PC-9 (cell line): ENCODE measurements at regions not wholly inside any gene's neighbourhood (a gene's known extent, or its start where the extent isn't known, plus 50 kb on each side); places are given as distances from the start of the nearest gene placed in this dataset.
A peak's percentile ranks its signal among the peaks of the same experiment; 100 is the strongest.
"Not testable (repeated sequence)": the region's sequence is repeated elsewhere in the genome, so short reads cannot be mapped to it uniquely, and the experiment has no call there.

Source experiments
- BruUV-seq: library from RNA; stranded (reverse); fragments of 400-500 nt; replicated peaks from 2 replicates; lab custom pipeline; 2021; lab: Mats Ljungman, UMichigan
- CTCF ChIA-PET: fragments of 300-600 bp; sonication (Branson Sonifier 250); formaldehyde crosslinking; loops from one replicate; lab custom pipeline; 2022; ENCODE audit warnings: antibody characterized with exemption; lab: Charles Lee
- POLR2A ChIA-PET: fragments of 300-600 bp; sonication (Branson Sonifier 250); formaldehyde crosslinking; loops from one replicate; lab custom pipeline; 2022; ENCODE audit warnings: antibody characterized with exemption; ENCODE audit not compliant: unreplicated experiment; lab: Charles Lee
- DNase-seq, 2 experiments: peaks; one replicate each; pipeline versions ENCODE4 v3.0.0 to v3.0.0-alpha.2; 2015 to 2022; ENCODE audit warnings: mixed read lengths in 1 of 2
- H2AFZ ChIP-seq: fragments of 200-600 bp; sonication (generic); 2 replicates; pipeline ENCODE4 v1.8.1; 2017; ENCODE audit warnings: antibody characterized with exemption
- H3F3A ChIP-seq: fragments of 200-600 bp; sonication (generic); 2 replicates; pipeline ENCODE4 v1.8.1; 2017; ENCODE audit warnings: antibody characterized with exemption, mild to moderate bottlenecking, low read depth; ENCODE audit not compliant: insufficient read depth
- H3K27ac ChIP-seq: fragments of 200-600 bp; sonication (generic); 2 replicates; pipeline ENCODE4 v1.6.1; 2016; ENCODE audit warnings: mixed run types
- H3K27me3 ChIP-seq: fragments of 200-600 bp; sonication (generic); 2 replicates; pipeline ENCODE4 v1.6.1; 2016; ENCODE audit warnings: low read depth, mixed run types; ENCODE audit not compliant: insufficient read depth
- H3K36me3 ChIP-seq: fragments of 200-600 bp; sonication (generic); 2 replicates; pipeline ENCODE4 v1.6.1; 2016; ENCODE audit warnings: low read depth, mixed run types
- H3K4me1 ChIP-seq: fragments of 200-600 bp; sonication (generic); replicated peaks from 2 replicates; pipeline ENCODE4 v1.6.1; 2016; ENCODE audit warnings: mixed run types; ENCODE audit not compliant: insufficient read depth
- H3K4me2 ChIP-seq: fragments of 200-600 bp; sonication (generic); 2 replicates; pipeline ENCODE4 v1.6.1; 2017; ENCODE audit warnings: mixed run types
- H3K4me3 ChIP-seq: fragments of 200-600 bp; sonication (generic); 2 replicates; pipeline ENCODE4 v1.6.1; 2016; ENCODE audit warnings: mixed run types
- H3K79me2 ChIP-seq: fragments of 200-600 bp; sonication (generic); 2 replicates; pipeline ENCODE4 v1.6.1; 2017; ENCODE audit warnings: low read depth, mixed run types
- H3K9me2 ChIP-seq: fragments of 200-600 bp; sonication (generic); 2 replicates; pipeline ENCODE4 v1.8.1; 2017; ENCODE audit warnings: mild to moderate bottlenecking; ENCODE audit not compliant: insufficient read depth
- H3K9me3 ChIP-seq: fragments of 200-600 bp; sonication (generic); 2 replicates; pipeline ENCODE4 v1.8.1; 2016; ENCODE audit warnings: low read depth; ENCODE audit not compliant: insufficient read depth
- H4K20me1 ChIP-seq: fragments of 200-600 bp; sonication (generic); 2 replicates; pipeline ENCODE4 v1.8.1; 2017; ENCODE audit not compliant: insufficient read depth
- EZH2 ChIP-seq: fragments of 200-600 bp; sonication (generic); IDR thresholded peaks from 2 replicates; pipeline ENCODE4 v1.8.0; 2017; ENCODE audit warnings: antibody characterized with exemption, low read depth
- intact Hi-C: fragments of 100-400 bp; cut with micrococcal nuclease; formaldehyde crosslinking; loops from one replicate; pipeline ENCODE4 v1.10.0; 2022; ENCODE audit not compliant: unreplicated experiment
- TF ChIP-seq, protein P1 (sequence below): fragments of 200-600 bp; sonication (generic); conservative IDR thresholded peaks from 2 replicates; pipeline ENCODE4 v1.6.1; 2017; ENCODE audit warnings: mixed run types, antibody characterized with exemption, mild to moderate bottlenecking, moderate library complexity

DNA sequence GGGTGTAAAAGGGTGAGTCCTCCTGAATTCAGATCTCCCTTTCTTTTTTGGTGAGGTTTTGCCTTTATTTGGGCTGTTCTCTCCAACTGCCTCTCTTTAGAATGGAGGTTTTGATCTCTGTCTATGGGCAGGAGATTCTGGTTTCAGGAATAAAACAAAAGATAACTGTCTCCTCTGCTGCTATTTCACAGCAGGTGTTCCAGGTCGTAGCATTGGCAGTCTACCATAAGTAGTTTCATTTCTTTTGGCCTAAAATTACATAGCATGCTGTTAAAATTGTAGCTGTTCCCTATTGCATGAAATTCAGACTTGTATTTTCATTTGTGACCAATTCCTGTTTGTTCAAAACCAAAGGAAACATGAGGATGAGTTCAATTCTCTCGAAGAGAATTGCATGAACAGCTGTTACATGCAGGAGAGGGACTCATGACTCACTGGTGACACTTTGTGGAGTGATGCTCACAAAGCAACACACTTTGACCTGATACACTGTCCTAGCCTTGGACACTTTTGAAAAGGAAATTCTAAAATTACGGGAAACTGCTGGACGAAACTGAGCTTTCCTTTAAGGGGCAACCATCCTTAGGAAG lies 76.8 kb upstream of the SIRPG start:
- H3K4me2 ChIP-seq, result peak overlapping the region; percentile 25; the same call in 1 of the 2 replicates
- POLR2A ChIA-PET, result interaction anchor here (0.6 to 0.9 kb wide), 4 partner anchors 14 to 257 kb away, joined by 4 to 8 read pairs (median 6); no protein-coding TSS in a partner anchor
- CTCF ChIA-PET, result interaction anchor here (0.6 to 2.6 kb wide), 5 partner anchors 30 to 234 kb away, joined by 3 to 10 read pairs (median 5); no protein-coding TSS in a partner anchor

DNA sequence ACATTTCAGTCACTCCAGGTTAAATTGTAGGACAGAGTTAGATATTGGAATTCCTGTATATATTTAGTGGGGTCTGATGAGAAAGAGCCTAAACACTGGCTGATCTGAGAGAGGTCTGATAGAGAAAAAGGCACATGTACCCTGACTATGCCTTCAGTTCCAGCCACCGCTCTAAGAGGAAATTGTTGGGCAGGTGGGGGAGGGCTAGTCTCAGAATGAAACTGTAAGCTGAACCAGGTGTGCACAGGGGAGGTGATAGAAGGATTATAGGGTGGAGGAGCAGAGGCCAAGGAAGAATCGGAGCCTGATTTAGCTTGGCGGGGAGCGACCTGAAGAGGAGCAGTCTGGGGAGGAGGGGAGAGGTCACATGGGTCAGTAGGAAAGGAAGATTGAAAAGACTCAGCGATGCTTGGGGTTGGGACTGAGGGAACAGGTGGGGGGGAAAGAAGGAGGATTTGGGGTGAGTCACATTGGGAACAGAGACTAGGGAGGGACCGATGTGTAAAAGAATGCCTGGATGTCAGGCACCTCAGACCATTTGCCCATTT lies 74.3 kb upstream of the SIRPG start:
- H3K79me2 ChIP-seq, H3K27me3 ChIP-seq, H4K20me1 ChIP-seq, H3K9me2 ChIP-seq, H3K36me3 ChIP-seq, BruUV-seq, H3K9me3 ChIP-seq, H2AFZ ChIP-seq: not testable (repeated sequence)
- Histone ChIP-seq H3K27ac (peak overlapping the region; percentile 91), H3K4me1 (peaks cover 42% of the 10 kb centered on the region), H3K4me2 (peak overlapping the region; percentile 64), H3K4me3 (peak overlapping the region; percentile 39; the same call in 1 of the 2 replicates), H3F3A (peaks cover 20% of the 10 kb centered on the region; the same call in 1 of the 2 replicates)
- intact Hi-C loops, result loop anchor here (5.0 kb wide), 2 partner anchors 100 to 405 kb away; partner anchors contain the start of gene SDCBP2
- peak; percentile 61 to 63 for DNase-seq
- CTCF ChIA-PET, result interaction anchor here (1.0 kb wide), 2 partner anchors 45 to 228 kb away, joined by 3 to 4 read pairs; no protein-coding TSS in a partner anchor
- POLR2A ChIA-PET, result interaction anchor here (0.6 to 0.7 kb wide), 4 partner anchors 25 to 253 kb away, joined by 3 to 9 read pairs (median 4); no protein-coding TSS in a partner anchor

More for the DNA sequence above, 76.8 kb upstream of the SIRPG start:
- TF ChIP-seq, protein P1, sequence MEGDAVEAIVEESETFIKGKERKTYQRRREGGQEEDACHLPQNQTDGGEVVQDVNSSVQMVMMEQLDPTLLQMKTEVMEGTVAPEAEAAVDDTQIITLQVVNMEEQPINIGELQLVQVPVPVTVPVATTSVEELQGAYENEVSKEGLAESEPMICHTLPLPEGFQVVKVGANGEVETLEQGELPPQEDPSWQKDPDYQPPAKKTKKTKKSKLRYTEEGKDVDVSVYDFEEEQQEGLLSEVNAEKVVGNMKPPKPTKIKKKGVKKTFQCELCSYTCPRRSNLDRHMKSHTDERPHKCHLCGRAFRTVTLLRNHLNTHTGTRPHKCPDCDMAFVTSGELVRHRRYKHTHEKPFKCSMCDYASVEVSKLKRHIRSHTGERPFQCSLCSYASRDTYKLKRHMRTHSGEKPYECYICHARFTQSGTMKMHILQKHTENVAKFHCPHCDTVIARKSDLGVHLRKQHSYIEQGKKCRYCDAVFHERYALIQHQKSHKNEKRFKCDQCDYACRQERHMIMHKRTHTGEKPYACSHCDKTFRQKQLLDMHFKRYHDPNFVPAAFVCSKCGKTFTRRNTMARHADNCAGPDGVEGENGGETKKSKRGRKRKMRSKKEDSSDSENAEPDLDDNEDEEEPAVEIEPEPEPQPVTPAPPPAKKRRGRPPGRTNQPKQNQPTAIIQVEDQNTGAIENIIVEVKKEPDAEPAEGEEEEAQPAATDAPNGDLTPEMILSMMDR, result no peak
- no peak for TF ChIP-seq EZH2
- peaks cover 50% of the 10 kb centered on the region for H3K4me1 ChIP-seq
- H3K9me2 ChIP-seq, result no peaks in the 10 kb centered on the region; the same call in 1 of the 2 replicates
- intact Hi-C loops, result loop anchor here (1.0 to 5.0 kb wide), 6 partner anchors 22 to 407 kb away; partner anchors contain the start of gene SDCBP2
- no peaks in the 10 kb centered on the region for H3K36me3 ChIP-seq
- peak overlapping the region; percentile 91 for H3K27ac ChIP-seq
- no peaks in the 10 kb centered on the region; the same call in 1 of the 2 replicates for H3K9me3 ChIP-seq
- H3K27me3 ChIP-seq, result no peaks in the 10 kb centered on the region
- H4K20me1 ChIP-seq, result no peaks in the 10 kb centered on the region
- no peaks in the 10 kb centered on the region for H3K79me2 ChIP-seq
- no peak for DNase-seq
- no peak overlapping the region for H3K4me3 ChIP-seq
- no peak overlapping the region for H2AFZ ChIP-seq
- H3F3A ChIP-seq, result peaks cover 20% of the 10 kb centered on the region; the same call in 1 of the 2 replicates
- no TSS peak for BruUV-seq

DNA sequence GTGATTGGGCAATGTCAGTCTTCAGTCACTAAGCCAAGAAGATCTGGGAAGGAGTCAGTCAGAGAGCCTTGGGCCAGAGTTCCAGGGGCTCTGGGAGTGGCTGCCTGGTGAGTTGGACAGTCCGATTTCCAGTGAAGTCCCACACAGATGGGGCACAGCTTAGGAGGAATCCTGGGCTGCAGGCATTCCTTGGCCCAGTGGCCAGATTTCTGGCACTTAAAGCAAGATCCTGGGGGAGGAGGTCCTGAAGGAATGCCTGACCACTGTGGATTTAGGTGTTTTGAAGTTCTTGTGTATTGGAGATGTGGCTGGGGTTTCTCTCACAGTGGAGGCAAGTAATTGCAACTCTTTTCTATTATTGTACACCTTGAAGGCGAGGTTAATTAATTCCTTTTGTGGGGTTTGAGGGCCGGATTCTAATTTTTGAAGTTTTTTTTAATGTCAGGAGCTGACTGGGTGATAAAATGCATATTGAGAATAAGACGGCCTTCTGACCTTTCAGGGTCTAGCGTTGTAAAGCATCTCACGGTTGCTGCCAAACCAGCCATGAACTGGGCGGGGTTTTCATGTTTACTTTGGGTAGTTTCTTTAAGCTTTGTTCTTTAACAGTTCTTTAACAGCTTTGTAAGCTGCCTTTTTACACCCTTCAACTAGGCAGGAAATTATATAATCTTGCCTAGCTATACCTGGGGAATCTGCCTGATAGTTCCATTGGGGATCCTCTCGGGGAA lies 73.6 kb upstream of the SIRPG start:
- H3K9me2 ChIP-seq, H3K79me2 ChIP-seq, H4K20me1 ChIP-seq, H3K36me3 ChIP-seq, H3K9me3 ChIP-seq, H3K27me3 ChIP-seq, H2AFZ ChIP-seq, BruUV-seq: not testable (repeated sequence)
- peaks cover 42% of the 10 kb centered on the region for H3K4me1 ChIP-seq
- H3K27ac ChIP-seq, result peak overlapping the region; percentile 91
- intact Hi-C loops, result loop anchor here (5.0 kb wide), 2 partner anchors 99 to 404 kb away; partner anchors contain the start of gene SDCBP2
- peak overlapping the region; percentile 64 for H3K4me2 ChIP-seq
- peak in 1 of 2 experiments; percentile 14 for DNase-seq
- CTCF ChIA-PET, result interaction anchor here (1.0 kb wide), 2 partner anchors 46 to 227 kb away, joined by 3 to 4 read pairs; no protein-coding TSS in a partner anchor
- POLR2A ChIA-PET, result interaction anchor here (0.6 to 0.7 kb wide), 3 partner anchors 26 to 253 kb away, joined by 3 to 9 read pairs (median 3); no protein-coding TSS in a partner anchor
- peaks cover 20% of the 10 kb centered on the region; the same call in 1 of the 2 replicates for H3F3A ChIP-seq
- H3K4me3 ChIP-seq, result peak overlapping the region; percentile 25; the same call in 1 of the 2 replicates

DNA sequence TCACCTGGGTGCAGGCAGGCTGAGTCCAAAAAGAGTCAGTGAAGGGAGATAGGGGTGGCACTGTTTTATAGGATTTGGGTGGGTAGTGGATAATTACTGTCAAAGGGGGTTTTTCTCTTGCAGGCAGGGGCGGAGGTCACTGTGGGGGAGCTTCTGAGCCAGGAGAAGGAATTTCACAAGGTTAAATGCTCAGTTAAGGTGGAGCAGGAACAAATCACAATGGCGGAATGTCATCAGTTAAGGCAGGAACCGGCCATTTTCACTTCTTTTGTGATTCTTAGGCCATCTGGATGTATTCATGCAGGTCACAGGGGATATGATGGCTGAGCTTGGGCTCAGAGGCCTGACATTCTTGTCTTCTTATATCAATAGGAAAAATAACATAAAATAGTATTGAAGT lies 69.7 kb upstream of the SIRPG start:
- POLR2A ChIA-PET, H2AFZ ChIP-seq, H3K27me3 ChIP-seq, BruUV-seq, H3K9me2 ChIP-seq, H3K27ac ChIP-seq, CTCF ChIA-PET, H3K79me2 ChIP-seq, H3K4me3 ChIP-seq, H3K4me2 ChIP-seq, H4K20me1 ChIP-seq, H3K36me3 ChIP-seq, DNase-seq, intact Hi-C loops: not testable (repeated sequence)
- H3F3A ChIP-seq, result peaks cover 23% of the 10 kb centered on the region
- peaks cover 24% of the 10 kb centered on the region for H3K9me3 ChIP-seq
- H3K4me1 ChIP-seq, result peaks cover 31% of the 10 kb centered on the region
